HFFc6 (cell line): ENCODE measurements at regions not wholly inside any gene's neighbourhood (a gene's known extent, or its start where the extent isn't known, plus 50 kb on each side); places are given as distances from the start of the nearest gene placed in this dataset.

ENCODE experiments used
- DNase-seq: peaks from one replicate; pipeline ENCODE4 v3.0.0-alpha.2; 2018
- H3K27ac Mint-ChIP-seq: 2 replicates; pipeline ENCODE4 v1.8.0; 2020; ENCODE audit warnings: mild to moderate bottlenecking, mixed read lengths
- H3K27me3 Mint-ChIP-seq: 2 replicates; pipeline ENCODE4 v1.8.0; 2021; ENCODE audit warnings: mild to moderate bottlenecking, moderate library complexity, mixed read lengths; ENCODE audit not compliant: insufficient read depth
- H3K36me3 Mint-ChIP-seq: 2 replicates; pipeline ENCODE4 v1.8.0; 2021; ENCODE audit warnings: low read depth, mixed read lengths
- H3K4me1 Mint-ChIP-seq: 2 replicates; pipeline ENCODE4 v1.8.0; 2020; ENCODE audit warnings: low read depth, mixed read lengths
- H3K4me3 Mint-ChIP-seq: 2 replicates; pipeline ENCODE4 v1.8.0; 2020; ENCODE audit warnings: mild to moderate bottlenecking, moderate library complexity, mixed read lengths
- H3K9me3 Mint-ChIP-seq: 2 replicates; pipeline ENCODE4 v1.8.0; 2020; ENCODE audit warnings: mild to moderate bottlenecking, mixed read lengths
- TF ChIP-seq, protein P1 (sequence below): fragments of 200-600 bp; sonication (generic); IDR thresholded peaks from 2 replicates; pipeline ENCODE4 v1.5.0; 2021; ENCODE audit warnings: antibody characterized with exemption, mild to moderate bottlenecking

DNA sequence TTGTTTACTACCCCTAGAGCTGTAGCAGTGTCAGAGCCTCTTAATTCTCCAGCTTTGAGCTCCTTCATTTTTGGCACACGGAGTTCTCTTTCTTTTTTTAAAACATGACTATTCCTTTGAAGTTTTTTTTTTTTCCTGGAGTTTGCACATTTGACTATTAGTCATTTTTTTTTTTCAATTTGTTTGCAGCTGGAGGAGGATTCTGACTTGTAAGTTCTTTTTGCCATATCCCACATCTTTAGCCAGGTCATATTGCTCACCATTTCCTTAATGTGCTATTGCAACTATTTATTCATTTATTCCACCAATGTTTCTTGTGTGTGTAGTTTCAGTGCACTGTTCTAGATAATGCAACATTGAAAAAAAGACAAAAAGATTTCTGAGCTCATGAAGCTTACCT, 166.3 kb upstream of the ARHGAP20 start:
- Mint-ChIP-seq H3K9me3 (no peaks in the 10 kb centered on the region), H3K27me3 (no peaks in the 10 kb centered on the region; the same call in 1 of the 2 replicates), H3K36me3 (no peaks in the 10 kb centered on the region), H3K4me1 (no peaks in the 10 kb centered on the region), H3K27ac (no peak overlapping the region), H3K4me3 (no peak overlapping the region)
- TF ChIP-seq, protein P1, sequence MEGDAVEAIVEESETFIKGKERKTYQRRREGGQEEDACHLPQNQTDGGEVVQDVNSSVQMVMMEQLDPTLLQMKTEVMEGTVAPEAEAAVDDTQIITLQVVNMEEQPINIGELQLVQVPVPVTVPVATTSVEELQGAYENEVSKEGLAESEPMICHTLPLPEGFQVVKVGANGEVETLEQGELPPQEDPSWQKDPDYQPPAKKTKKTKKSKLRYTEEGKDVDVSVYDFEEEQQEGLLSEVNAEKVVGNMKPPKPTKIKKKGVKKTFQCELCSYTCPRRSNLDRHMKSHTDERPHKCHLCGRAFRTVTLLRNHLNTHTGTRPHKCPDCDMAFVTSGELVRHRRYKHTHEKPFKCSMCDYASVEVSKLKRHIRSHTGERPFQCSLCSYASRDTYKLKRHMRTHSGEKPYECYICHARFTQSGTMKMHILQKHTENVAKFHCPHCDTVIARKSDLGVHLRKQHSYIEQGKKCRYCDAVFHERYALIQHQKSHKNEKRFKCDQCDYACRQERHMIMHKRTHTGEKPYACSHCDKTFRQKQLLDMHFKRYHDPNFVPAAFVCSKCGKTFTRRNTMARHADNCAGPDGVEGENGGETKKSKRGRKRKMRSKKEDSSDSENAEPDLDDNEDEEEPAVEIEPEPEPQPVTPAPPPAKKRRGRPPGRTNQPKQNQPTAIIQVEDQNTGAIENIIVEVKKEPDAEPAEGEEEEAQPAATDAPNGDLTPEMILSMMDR: no peak
- DNase-seq: no peak

DNA sequence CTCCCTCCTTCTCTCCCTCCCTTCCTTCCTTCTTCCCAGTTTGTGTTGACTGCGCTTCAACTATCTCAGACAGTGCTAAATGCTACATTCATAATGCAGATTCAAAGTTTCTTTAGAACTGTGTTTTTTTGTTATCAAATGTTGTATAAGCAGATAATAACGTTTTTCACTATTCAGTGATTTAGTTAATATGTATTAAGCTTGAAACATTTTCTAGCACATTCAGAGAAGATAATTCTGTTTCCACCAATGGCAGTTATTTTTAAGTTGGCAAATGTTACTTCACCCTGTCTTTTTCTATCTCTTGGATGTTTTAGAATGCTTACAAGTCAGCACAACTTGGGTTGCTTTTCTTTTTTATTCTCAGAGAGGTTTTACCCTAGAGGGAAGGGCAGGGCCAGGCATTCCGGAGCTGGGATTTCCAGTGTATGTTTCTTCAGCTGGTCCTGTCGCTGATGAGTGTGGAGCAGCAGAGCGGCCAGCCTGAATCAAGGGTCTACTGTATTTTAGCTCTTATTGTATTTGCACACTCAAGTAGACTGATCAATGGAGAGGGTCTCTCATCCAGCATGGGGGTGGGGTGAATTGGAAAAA, 162.3 kb upstream of the ARHGAP20 start:
- TF ChIP-seq, protein P1: no peak
- Mint-ChIP-seq H3K9me3 (no peaks in the 10 kb centered on the region), H3K4me3 (no peak overlapping the region), H3K36me3 (no peaks in the 10 kb centered on the region), H3K4me1 (no peaks in the 10 kb centered on the region), H3K27ac (no peak overlapping the region), H3K27me3 (no peaks in the 10 kb centered on the region; the same call in none of the 2 replicates)
- no peak for DNase-seq

DNA sequence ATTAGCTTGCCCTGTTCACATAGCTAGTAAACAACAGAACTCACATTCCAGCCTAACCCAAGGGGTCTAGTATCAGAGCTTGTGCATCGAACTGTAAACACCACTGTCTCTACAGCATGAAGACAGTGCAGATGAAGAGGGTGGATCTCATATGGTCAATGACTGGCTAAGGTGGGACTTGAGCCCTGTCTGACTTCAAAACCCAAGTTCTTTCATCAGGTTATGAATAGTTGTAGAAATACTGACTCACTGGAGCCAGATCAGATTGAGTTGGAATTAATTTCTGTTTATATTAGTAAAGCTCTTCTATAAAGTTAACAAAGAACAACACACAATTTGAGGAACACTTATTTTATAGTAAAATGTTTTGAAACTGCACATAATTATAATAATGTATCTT, 161.7 kb upstream of the ARHGAP20 start:
- TF ChIP-seq, protein P1: no peak
- Mint-ChIP-seq H3K4me3 (no peak overlapping the region), H3K27ac (no peak overlapping the region), H3K36me3 (no peaks in the 10 kb centered on the region), H3K4me1 (no peaks in the 10 kb centered on the region), H3K9me3 (no peaks in the 10 kb centered on the region), H3K27me3 (no peaks in the 10 kb centered on the region; the same call in none of the 2 replicates)
- DNase-seq: no peak

DNA sequence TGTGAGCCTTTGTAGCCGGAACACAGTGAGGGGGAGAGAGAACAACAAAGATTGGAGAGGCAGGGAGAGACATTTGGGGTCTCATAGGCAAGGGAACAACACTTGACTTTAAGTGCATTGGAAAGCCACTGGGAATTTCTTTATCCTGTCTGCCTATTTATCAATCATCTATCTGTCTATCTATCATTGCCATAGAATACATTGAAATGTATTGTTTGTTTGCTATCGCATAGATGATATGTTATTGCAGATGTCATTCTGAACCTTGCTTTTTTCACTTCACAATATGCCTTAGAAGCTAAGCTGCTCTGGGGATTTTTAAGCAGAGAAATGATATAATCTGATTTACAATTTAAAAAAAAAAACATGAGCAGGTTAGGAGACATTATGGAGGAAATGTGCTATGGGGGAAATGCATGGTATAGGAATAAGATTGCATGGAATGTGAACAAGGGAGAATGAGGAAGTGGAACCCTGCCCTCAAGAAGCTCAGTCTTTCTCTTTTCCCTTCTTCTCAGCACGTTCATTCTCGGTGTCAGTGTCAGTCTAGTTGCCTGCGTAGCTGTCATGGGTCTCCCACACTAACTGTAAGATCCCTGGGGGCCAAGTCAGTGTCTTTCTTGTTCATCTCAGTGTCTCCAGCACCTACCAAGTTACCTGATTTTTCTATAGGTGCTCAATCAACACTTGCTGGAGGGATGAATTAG, 158.7 kb upstream of the ARHGAP20 start:
- Mint-ChIP-seq H3K9me3 (no peaks in the 10 kb centered on the region), H3K27me3 (no peaks in the 10 kb centered on the region; the same call in none of the 2 replicates), H3K36me3 (no peaks in the 10 kb centered on the region), H3K4me3 (no peak overlapping the region), H3K4me1 (no peaks in the 10 kb centered on the region), H3K27ac (no peak overlapping the region)
- no peak for DNase-seq
- TF ChIP-seq, protein P1: no peak

DNA sequence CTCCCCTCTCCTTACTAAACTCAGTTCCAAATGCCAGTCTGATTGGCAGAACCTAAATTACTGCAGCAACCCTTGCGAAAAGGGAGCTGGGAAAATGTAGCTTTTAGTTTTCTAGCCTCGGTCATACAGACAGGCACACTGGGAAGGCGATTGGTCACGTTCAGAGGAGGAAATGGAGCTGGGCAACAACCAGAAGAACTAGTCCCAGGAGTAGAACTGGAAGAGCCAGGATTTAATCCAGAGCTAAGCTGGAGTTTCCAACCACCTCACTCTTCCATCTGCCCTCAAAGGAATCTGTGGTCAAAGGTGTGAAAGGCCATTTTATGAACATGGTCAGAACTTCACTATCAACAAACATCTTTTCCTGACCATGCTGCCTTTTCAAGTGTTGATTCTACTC, 155.7 kb upstream of the ARHGAP20 start:
- H3K9me3 Mint-ChIP-seq: no peaks in the 10 kb centered on the region
- H3K4me1 Mint-ChIP-seq: no peaks in the 10 kb centered on the region
- no peak for DNase-seq
- H3K27me3 Mint-ChIP-seq: peaks cover 1% of the 10 kb centered on the region
- no peak overlapping the region for H3K27ac Mint-ChIP-seq
- H3K36me3 Mint-ChIP-seq: no peaks in the 10 kb centered on the region
- H3K4me3 Mint-ChIP-seq: no peak overlapping the region
- TF ChIP-seq, protein P1: no peak
